Activated CD8-positive, alpha-beta memory T cell treated with anti-CD3 and anti-CD28 coated beads, Interleukin-2, amount 10 ng/mL, durations not matched to agents 7 days and 5 days (primary cell): ENCODE measurements at regions not wholly inside any gene's neighbourhood (a gene's known extent, or its start where the extent isn't known, plus 50 kb on each side); places are given as distances from the start of the nearest gene placed in this dataset.

Source experiments
- ATAC-seq: fragments of 150-1000 bp; cut with Tn5 transposase; one replicate; pipeline ENCODE4 v1.10.0; 2021; ENCODE audit warnings: moderate library complexity
- CTCF ChIA-PET: fragments of 350-600 bp; sonication (Branson Sonifier 250); formaldehyde crosslinking; loops from one replicate; lab custom pipeline; 2021; ENCODE audit warnings: antibody characterized with exemption; lab: Charles Lee
- DNase-seq: peaks from one replicate; pipeline ENCODE4 v3.0.0-alpha.2; 2020
- H3K27ac Mint-ChIP-seq: one replicate; pipeline ENCODE4 v1.8.0; 2021; ENCODE audit warnings: mild to moderate bottlenecking, mixed read lengths
- H3K27me3 Mint-ChIP-seq: one replicate; pipeline ENCODE4 v1.8.0; 2021; ENCODE audit warnings: mixed read lengths
- H3K36me3 Mint-ChIP-seq: one replicate; pipeline ENCODE4 v1.8.0; 2021; ENCODE audit warnings: mild to moderate bottlenecking, mixed read lengths
- H3K4me1 Mint-ChIP-seq: one replicate; pipeline ENCODE4 v1.8.0; 2021; ENCODE audit warnings: mixed read lengths
- H3K4me3 Mint-ChIP-seq: one replicate; pipeline ENCODE4 v1.8.0; 2021; ENCODE audit warnings: mild to moderate bottlenecking, moderate library complexity, mixed read lengths
- H3K9me3 Mint-ChIP-seq: one replicate; pipeline ENCODE4 v1.8.0; 2022; ENCODE audit warnings: low read depth, mixed read lengths

DNA sequence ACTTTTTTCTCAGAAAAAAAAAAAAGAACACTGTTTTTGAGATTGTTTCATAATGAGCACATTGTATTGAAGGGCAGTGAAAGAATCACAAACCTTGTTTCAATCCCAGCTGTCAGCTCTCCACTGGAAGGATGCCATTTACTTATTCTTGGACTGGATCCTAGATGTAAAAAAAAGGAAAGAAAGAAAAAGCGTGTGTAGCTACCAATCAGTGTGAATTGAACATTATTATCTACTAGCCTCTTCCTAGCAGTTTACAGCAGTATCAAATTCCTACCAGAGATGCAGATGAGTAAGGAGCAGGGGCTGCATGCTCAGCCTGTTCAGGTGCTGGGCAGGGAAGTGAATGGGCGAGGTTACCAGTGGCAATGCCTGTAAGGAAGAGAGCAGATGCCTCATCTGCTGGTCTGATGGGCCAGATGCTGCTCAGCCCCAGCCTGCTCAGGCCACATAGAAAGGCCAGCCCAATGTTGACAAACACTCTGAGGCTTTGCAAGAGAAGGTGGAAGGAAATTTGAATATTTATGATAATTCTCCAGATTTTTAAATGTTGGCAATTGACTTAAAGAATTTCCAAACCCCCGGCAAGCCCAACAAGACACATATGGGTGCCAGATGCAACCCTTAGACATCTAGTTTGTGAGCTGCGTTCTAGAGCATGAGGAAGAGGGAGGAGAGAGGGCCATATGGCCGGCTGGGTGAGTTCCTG is 189.5 kb downstream of the IBTK start:
- DNase-seq (no peak), ATAC-seq (no peak)
- no peak overlapping the region for H3K4me3 Mint-ChIP-seq
- no peaks in the 10 kb centered on the region for H3K4me1 Mint-ChIP-seq
- no peak overlapping the region for H3K27ac Mint-ChIP-seq
- H3K36me3 Mint-ChIP-seq, result no peaks in the 10 kb centered on the region
- no peaks in the 10 kb centered on the region for H3K9me3 Mint-ChIP-seq
- peaks cover 3% of the 10 kb centered on the region for H3K27me3 Mint-ChIP-seq
- CTCF ChIA-PET, result no interaction called here

DNA sequence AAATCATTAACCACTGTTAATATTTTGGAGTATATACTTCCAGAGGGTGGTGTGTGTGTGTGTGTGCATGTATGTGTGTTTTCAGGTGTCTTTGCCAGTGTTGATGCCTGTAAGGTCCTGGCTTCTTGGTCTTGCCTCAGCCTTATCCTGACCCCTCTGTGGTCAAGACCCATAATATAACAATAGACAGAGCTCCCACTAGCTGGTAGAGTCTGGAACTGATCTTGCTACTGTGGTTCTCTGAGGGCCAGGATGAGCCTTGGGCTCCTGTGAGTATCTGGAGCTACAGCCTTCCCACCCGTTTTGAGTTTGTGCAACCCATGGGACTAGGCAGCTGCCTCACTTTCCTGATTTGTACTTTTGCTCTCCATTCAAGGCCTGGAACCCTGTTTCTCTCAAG is 191.0 kb downstream of the IBTK start:
- Mint-ChIP-seq H3K4me1 (no peaks in the 10 kb centered on the region), H3K36me3 (no peaks in the 10 kb centered on the region), H3K4me3 (no peak overlapping the region), H3K27me3 (peaks cover 3% of the 10 kb centered on the region), H3K27ac (no peak overlapping the region), H3K9me3 (no peaks in the 10 kb centered on the region)
- ATAC-seq, result no peak
- no peak for DNase-seq
- CTCF ChIA-PET, result no interaction called here

DNA sequence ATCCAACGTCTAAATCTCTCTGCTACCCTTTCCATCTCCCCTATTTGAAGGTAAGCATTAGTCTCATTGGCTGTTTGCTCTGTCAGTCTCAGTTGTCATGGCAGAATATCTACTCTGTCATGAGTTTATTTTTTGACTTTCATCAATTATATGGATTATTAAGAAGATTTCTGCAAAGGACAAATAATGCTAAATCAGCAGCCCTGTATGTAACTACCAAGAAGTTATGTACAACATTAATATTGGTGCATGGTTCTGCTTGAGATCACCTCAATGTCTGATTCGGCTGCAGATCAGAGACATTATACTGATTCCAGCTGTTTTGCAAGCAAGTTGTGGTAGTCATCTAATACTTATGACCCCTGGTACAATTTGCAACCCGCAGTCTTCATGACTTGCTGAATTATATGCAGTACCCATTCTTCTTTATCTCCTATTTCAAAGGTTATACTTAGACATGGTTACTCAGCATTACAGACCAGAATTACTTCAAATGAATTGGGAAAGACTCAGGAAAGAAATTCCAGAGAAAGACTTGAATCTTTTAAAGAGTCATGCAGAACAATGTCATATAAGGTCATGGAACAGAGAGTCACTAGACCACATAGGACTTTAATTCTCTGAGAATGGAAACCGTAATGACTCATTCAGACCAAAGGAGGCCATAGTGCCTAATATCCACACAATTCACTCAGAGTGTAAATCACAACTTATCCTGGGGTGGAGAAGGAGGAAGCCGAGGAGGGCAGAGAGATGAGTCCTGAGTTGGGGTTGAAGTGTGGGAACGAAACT is 201.4 kb downstream of the IBTK start:
- Mint-ChIP-seq H3K4me1 (no peaks in the 10 kb centered on the region), H3K36me3 (no peaks in the 10 kb centered on the region), H3K27ac (no peak overlapping the region), H3K27me3 (no peaks in the 10 kb centered on the region), H3K4me3 (no peak overlapping the region), H3K9me3 (no peaks in the 10 kb centered on the region)
- no peak for ATAC-seq
- no peak for DNase-seq
- CTCF ChIA-PET, result no interaction called here

DNA sequence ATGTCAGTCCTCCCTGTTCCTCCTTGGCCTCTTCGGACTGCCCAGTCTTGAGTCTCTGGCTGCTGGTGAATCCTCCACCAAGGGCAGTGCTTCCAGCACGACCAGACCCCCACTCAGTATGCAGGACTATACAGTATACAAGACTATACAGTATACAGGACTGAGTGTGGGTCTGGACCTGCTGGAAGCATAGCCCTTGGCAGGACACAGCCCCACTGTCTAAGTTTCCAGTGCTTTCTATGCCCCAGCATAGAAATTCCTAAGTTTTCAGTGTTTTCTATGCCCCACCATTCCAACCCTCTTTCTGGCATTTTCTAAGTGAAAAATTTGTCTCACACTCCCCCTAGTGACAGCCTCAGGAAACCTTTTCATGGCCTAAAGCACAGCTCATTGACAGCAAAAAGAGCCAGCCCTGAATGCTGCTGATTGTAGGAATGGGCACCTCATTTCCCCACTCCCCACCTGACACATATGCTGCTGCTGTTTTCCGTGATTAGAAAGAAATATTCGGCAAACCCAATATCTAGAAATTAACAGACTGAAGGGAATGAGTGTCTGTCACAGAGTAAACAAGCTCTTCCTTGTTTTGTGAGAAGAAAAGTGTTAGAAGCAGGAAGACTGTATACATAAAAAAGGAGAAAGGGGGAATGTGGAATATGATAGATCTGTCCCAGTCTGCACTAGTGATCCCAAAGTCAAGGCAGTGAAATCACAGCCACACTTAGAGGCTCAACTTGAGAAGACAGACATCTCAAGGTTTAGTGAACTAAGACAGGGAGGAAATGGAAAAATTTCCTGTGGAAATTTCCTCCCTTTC is 206.9 kb downstream of the IBTK start:
- CTCF ChIA-PET, result interaction anchor here (0.6 kb wide), 1 partner anchor 9 kb away, joined by 3 read pairs; no protein-coding TSS in a partner anchor
- DNase-seq, result no peak

DNA sequence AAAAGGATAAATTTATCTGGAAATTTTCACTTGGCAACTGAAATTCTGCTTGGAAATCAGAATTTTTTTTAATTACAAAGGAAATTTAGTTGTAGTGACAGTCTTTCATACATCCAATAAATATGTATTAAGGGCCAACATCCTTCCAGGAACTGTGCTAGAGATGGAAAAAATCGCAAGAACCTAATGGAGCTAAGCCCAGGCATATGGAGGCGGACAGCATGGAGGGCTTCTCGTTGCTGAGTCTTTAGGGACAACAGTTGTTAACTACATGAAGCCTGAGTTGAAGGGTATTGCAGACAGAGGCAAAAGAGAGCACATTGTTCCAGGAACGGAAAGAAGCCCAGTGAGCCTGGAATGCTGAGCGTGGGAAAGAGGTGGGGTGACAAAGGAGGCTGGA is 208.9 kb downstream of the IBTK start:
- no peaks in the 10 kb centered on the region for H3K4me1 Mint-ChIP-seq
- H3K27ac Mint-ChIP-seq, result no peak overlapping the region
- H3K9me3 Mint-ChIP-seq, result no peaks in the 10 kb centered on the region
- H3K4me3 Mint-ChIP-seq, result no peak overlapping the region
- no peak for ATAC-seq
- no peaks in the 10 kb centered on the region for H3K36me3 Mint-ChIP-seq
- H3K27me3 Mint-ChIP-seq, result no peaks in the 10 kb centered on the region
- CTCF ChIA-PET, result interaction anchor here (0.5 kb wide), 1 partner anchor 622 kb away, joined by 3 read pairs; no protein-coding TSS in a partner anchor
- no peak for DNase-seq

More for the DNA sequence above, 206.9 kb downstream of the IBTK start:
- no peak for ATAC-seq
- H3K27ac Mint-ChIP-seq, result no peak overlapping the region
- H3K4me3 Mint-ChIP-seq, result no peak overlapping the region
- no peaks in the 10 kb centered on the region for H3K36me3 Mint-ChIP-seq
- H3K9me3 Mint-ChIP-seq, result no peaks in the 10 kb centered on the region
- H3K4me1 Mint-ChIP-seq, result no peaks in the 10 kb centered on the region
- H3K27me3 Mint-ChIP-seq, result no peaks in the 10 kb centered on the region

DNA sequence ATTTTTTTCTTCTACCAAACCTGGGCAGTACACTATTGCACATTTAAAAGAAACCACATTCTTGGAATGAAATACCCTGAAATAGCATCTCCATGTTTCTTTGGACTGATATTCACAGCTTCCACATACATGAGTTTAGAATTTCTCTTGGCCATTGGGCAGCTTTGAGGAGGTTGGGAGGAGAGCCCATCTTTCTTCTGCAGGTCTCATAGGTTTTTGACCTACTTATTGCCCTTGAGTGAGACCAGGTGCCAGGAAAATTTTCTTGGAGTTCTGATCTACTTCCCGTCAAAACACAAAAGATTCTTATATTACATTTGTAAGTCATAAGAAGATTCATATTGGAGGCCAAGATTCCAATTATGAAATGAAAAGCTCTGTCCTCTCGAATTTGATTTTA is 212.0 kb downstream of the IBTK start:
- no peak for ATAC-seq

GRCh38 chr6:82033631-82034211 is 213.8 kb downstream of the IBTK start:
- Mint-ChIP-seq H3K4me3 (no peak overlapping the region), H3K27ac (no peak overlapping the region), H3K4me1 (no peaks in the 10 kb centered on the region), H3K36me3 (no peaks in the 10 kb centered on the region), H3K27me3 (no peaks in the 10 kb centered on the region), H3K9me3 (no peaks in the 10 kb centered on the region)
- CTCF ChIA-PET, result interaction anchor here (0.7 kb wide), 1 partner anchor 25 kb away, joined by 4 read pairs; no protein-coding TSS in a partner anchor
- ATAC-seq (no peak), DNase-seq (no peak)

More for the DNA sequence above, 212.0 kb downstream of the IBTK start:
- Mint-ChIP-seq H3K27me3 (no peaks in the 10 kb centered on the region), H3K4me1 (no peaks in the 10 kb centered on the region), H3K4me3 (no peak overlapping the region), H3K27ac (no peak overlapping the region), H3K36me3 (no peaks in the 10 kb centered on the region), H3K9me3 (no peaks in the 10 kb centered on the region)
- CTCF ChIA-PET, result no interaction called here
- no peak for DNase-seq

- Mint-ChIP-seq H3K9me3 (no peaks in the 10 kb centered on the region), H3K36me3 (no peaks in the 10 kb centered on the region), H3K27me3 (no peaks in the 10 kb centered on the region), H3K4me1 (no peaks in the 10 kb centered on the region), H3K27ac (no peak overlapping the region), H3K4me3 (no peak overlapping the region)
- ATAC-seq (no peak), DNase-seq (no peak)
- CTCF ChIA-PET, result no interaction called here
These were observed 215.1 kb downstream of the IBTK start for GRCh38 chr6:82032444-82032843.

GRCh38 chr6:82030761-82031503 is 216.6 kb downstream of the IBTK start:
- no peak for DNase-seq
- no peak for ATAC-seq
- CTCF ChIA-PET, result interaction anchor here (0.7 kb wide), 1 partner anchor 10 kb away, joined by 3 read pairs; no protein-coding TSS in a partner anchor
- no peaks in the 10 kb centered on the region for H3K27me3 Mint-ChIP-seq
- H3K36me3 Mint-ChIP-seq, result no peaks in the 10 kb centered on the region
- no peak overlapping the region for H3K4me3 Mint-ChIP-seq
- H3K9me3 Mint-ChIP-seq, result no peaks in the 10 kb centered on the region
- H3K4me1 Mint-ChIP-seq, result no peaks in the 10 kb centered on the region
- H3K27ac Mint-ChIP-seq, result no peak overlapping the region

DNA sequence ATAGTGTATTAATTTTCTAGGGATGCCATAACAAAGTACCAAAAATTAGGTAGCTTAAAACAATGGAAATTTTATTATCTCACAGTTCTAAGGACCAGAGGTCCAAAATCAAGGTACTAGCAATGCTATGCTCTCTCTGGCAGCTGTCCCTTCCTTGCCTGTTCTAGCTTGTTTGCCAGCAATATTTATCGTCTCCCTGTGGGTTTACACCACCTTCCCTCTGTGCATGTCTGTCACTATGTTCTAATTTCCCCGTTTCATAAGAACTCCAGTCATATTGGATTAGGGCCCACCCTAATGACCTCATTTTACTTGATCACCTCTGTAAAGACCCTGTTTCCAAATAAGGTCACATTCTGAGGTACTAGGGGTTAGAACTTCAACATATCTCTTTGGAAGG is 217.2 kb downstream of the IBTK start:
- H3K9me3 Mint-ChIP-seq, result no peaks in the 10 kb centered on the region
- H3K27me3 Mint-ChIP-seq, result no peaks in the 10 kb centered on the region
- CTCF ChIA-PET, result no interaction called here

GRCh38 chr6:82025271-82025670 is 222.3 kb downstream of the IBTK start:
- Mint-ChIP-seq H3K4me1 (no peaks in the 10 kb centered on the region), H3K27ac (no peak overlapping the region), H3K4me3 (no peak overlapping the region), H3K9me3 (no peaks in the 10 kb centered on the region), H3K36me3 (no peaks in the 10 kb centered on the region), H3K27me3 (no peaks in the 10 kb centered on the region)
- no peak for DNase-seq
- CTCF ChIA-PET, result no interaction called here
- no peak for ATAC-seq

More for the DNA sequence above, 217.2 kb downstream of the IBTK start:
- no peak for DNase-seq
- Mint-ChIP-seq H3K27ac (no peak overlapping the region), H3K36me3 (no peaks in the 10 kb centered on the region), H3K4me1 (no peaks in the 10 kb centered on the region), H3K4me3 (no peak overlapping the region)
- no peak for ATAC-seq

DNA sequence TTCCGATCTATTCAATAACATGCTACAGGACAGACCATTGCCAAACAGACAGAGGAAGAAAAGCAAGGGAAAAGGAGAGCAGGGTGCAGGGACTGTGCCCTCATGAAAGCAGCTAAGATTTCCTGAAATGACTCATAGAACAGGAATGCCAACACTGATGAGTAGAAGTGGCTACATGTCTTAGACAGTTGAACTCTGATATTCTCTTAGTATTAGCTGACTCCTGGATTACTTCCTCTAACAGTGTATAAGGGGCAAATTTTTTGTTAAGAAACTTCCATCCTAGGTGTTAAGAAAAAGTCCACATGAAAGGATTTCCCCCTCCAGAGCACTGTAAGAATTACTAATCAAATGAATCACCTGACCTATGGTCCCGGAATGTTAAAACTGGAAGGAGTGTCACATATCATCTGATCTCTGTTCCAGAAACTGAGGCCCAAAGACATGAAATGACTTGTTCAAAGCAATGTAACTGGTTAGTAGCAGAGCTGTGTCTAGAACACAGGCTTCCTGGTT is 224.9 kb downstream of the IBTK start:
- no peak for DNase-seq
- Mint-ChIP-seq H3K4me3 (no peak overlapping the region), H3K4me1 (no peaks in the 10 kb centered on the region), H3K27me3 (no peaks in the 10 kb centered on the region), H3K36me3 (no peaks in the 10 kb centered on the region), H3K27ac (no peak overlapping the region), H3K9me3 (no peaks in the 10 kb centered on the region)
- no peak for ATAC-seq
- CTCF ChIA-PET, result no interaction called here
